Heart left ventricle (tissue), 16 donors: ENCODE measurements at regions not wholly inside any gene's neighbourhood (a gene's known extent, or its start where the extent isn't known, plus 50 kb on each side); places are given as distances from the start of the nearest gene placed in this dataset.

Experiments used
- ATAC-seq, 4 donors: fragments of 200-7000 bp; cut with Tn5 transposase; one replicate each; pipeline ENCODE4 v1.9.1; 2020 to 2022; ENCODE audit warnings: moderate library complexity in 4 of 4, mild to moderate bottlenecking in 3 of 4, moderate number of reproducible peaks in 1 of 4
- DNase-seq, 5 donors: peaks; one replicate each; pipeline ENCODE4 v3.0.0-alpha.2; 2020
- H3K27ac ChIP-seq, 12 donors: fragments of 200-600 bp; sonication (generic) in 4 of 12; one replicate each; pipeline versions ENCODE4 v1.5.0 to v1.8.0; 2016 to 2022; ENCODE audit warnings: mild to moderate bottlenecking in 2 of 12
- H3K27me3 ChIP-seq, 9 donors: fragments of 200-600 bp; sonication (generic) in 2 of 9; one replicate each; pipeline versions ENCODE4 v1.5.1 to v1.8.0; 2016 to 2022; ENCODE audit warnings: mild to moderate bottlenecking in 3 of 9
- H3K36me3 ChIP-seq, 9 donors: fragments of 200-600 bp; sonication (generic) in 2 of 9; one replicate each; pipeline versions ENCODE4 v1.5.0 to v1.8.0; 2018 to 2022; ENCODE audit warnings: mild to moderate bottlenecking in 2 of 9
- H3K4me1 ChIP-seq, 12 donors: fragments of 200-600 bp; sonication (generic) in 4 of 12; one replicate each; pipeline versions ENCODE4 v1.5.0 to v1.8.0; 2016 to 2022; ENCODE audit warnings: mild to moderate bottlenecking in 3 of 12
- H3K4me3 ChIP-seq, 12 donors: fragments of 200-600 bp; sonication (generic) in 4 of 12; one replicate each; pipeline versions ENCODE4 v1.5.0 to v1.8.0; 2017 to 2022; ENCODE audit warnings: mild to moderate bottlenecking in 9 of 12, moderate library complexity in 4 of 12
- H3K9me3 ChIP-seq, 12 donors: fragments of 200-600 bp; sonication (generic) in 4 of 12; one replicate each; pipeline versions ENCODE4 v1.5.0 to v1.8.0; 2016 to 2022; ENCODE audit warnings: mild to moderate bottlenecking in 1 of 12
- CTCF ChIP-seq, 12 donors: fragments of 200-600 bp; sonication (generic) in 4 of 12; IDR thresholded peaks; one replicate each; pipeline versions ENCODE4 v1.5.0 to v1.8.0; 2018 to 2022; ENCODE audit warnings: antibody characterized with exemption in 12 of 12, mild to moderate bottlenecking in 5 of 12
- POLR2A ChIP-seq, 2 donors: fragments of 450-650 bp; IDR thresholded peaks; one replicate each; pipeline ENCODE4 v1.6.1; 2017; ENCODE audit warnings: antibody characterized with exemption in 2 of 2, mild to moderate bottlenecking in 2 of 2, moderate library complexity in 2 of 2
- WGBS, 4 donors: extraction: QIAGEN DNeasy Blood & Tissue Kit in 2 of 4; methylation state at CpG; one replicate each; pipeline versions ENCODE4 v1.1.5 to v1.1.7; 2013 to 2018; 5-methylcytosine and 5-hydroxymethylcytosine counted together
- intact Hi-C, 10 donors: fragments of 100-400 bp; cut with DNase I; formaldehyde crosslinking; loops; one replicate each; pipeline versions ENCODE4 v1.11.1 to v1.14.2; 2022
- donor health status: ischemic (EF 13 %, LVEDD 7.1; RV severe dilation, severe dysfunction).
- donor health status: healthy with polysubstance abuse.
- donor health status: DM: no; HTN: yes; CAD: no.
- donor health status: DM: no; HTN: no; CAD: no.
- donor health status: ischemic (EF 25% LVEDD 6.9; RV normal size, moderate dysfunction).
- donor health status: ischemic (EF 25% LVEDD 5.7; RV mildly dilated, moderate dysfunction).
- donor health status: healthy.
- donor health status: DM: yes; HTN: yes; CAD: no.
- donor health status: ischemic (EF 35%, LVEDD 5.7; RV mildly dilated, moderate dysfunction).
- donor health status: nonischemic (EF 11% LVEDD 7.7; RV severe dilation, severe dysfunction).
- donor health status: DM: yes; HTN: yes; CAD: no.
- donor health status: PGD.
- donor health status: ischemic (EF 29% LVEDD 5.4; RV normal size, mild dysfunction).
- donor health status: nonischemic (EF 23%, LVEDD 6.1; RV moderate dilation, normal function).

- no peak for DNase-seq
- 62 to 70% (median 63%) methylated on average over 12 of the region's 12 CpGs for WGBS, 4 donors
- Histone ChIP-seq H3K4me1 (no peaks in the 10 kb centered on the region), H3K36me3 (no peaks in the 10 kb centered on the region), H3K9me3 (no peaks in the 10 kb centered on the region), H3K27me3 (peaks cover 0 to 12% (median 3%) of the 10 kb centered on the region in 9 donors), H3K4me3 (no peak overlapping the region), H3K27ac (no peak overlapping the region)
- no peak for TF ChIP-seq CTCF (IDR thresholded peaks at IDR 0.05)
- TF ChIP-seq POLR2A (IDR thresholded peaks at IDR 0.05) = no peak
- intact Hi-C loops = no loop called here
- peak in 1 of 4 donors; percentile 34 for ATAC-seq
These were observed 98.5 kb downstream of the TFAP2A start for GRCh38 chr6:10316373-10316721.

- peaks cover 0 to 11% (median 3%) of the 10 kb centered on the region in 9 donors for H3K27me3 ChIP-seq
- peak overlapping the region in 1 of 12 donors; percentile 4 for H3K27ac ChIP-seq
- H3K4me3 ChIP-seq = no peak overlapping the region
- TF ChIP-seq CTCF (IDR thresholded peaks at IDR 0.05) (no peak), POLR2A (IDR thresholded peaks at IDR 0.05) (no peak)
- no peaks in the 10 kb centered on the region for H3K4me1 ChIP-seq
- 59 to 67% (median 61%) methylated on average over 7 of the region's 7 CpGs for WGBS, 4 donors
- H3K9me3 ChIP-seq = no peaks in the 10 kb centered on the region
- H3K36me3 ChIP-seq = no peaks in the 10 kb centered on the region
- intact Hi-C loops = no loop called here
- no peak for DNase-seq
- no peak for ATAC-seq
These were observed 99.1 kb downstream of the TFAP2A start for GRCh38 chr6:10315658-10316372.

- WGBS, 4 donors = 47 to 49% (median 48%) methylated on average over 8 of the region's 8 CpGs
- intact Hi-C loops = no loop called here
- Histone ChIP-seq H3K4me3 (no peak overlapping the region), H3K36me3 (no peaks in the 10 kb centered on the region), H3K27me3 (peaks cover 0 to 9% (median 3%) of the 10 kb centered on the region in 9 donors), H3K4me1 (no peaks in the 10 kb centered on the region), H3K9me3 (no peaks in the 10 kb centered on the region), H3K27ac (no peak overlapping the region)
- ATAC-seq (no peak), DNase-seq (no peak)
- TF ChIP-seq CTCF (IDR thresholded peaks at IDR 0.05) = no peak
- no peak for TF ChIP-seq POLR2A (IDR thresholded peaks at IDR 0.05)
These were observed 99.8 kb downstream of the TFAP2A start for GRCh38 chr6:10315034-10315433.

GRCh38 chr6:10314163-10314955 is 100.5 kb downstream of the TFAP2A start:
- no peak for DNase-seq

More at GRCh38 chr6:10314163-10314955, 100.5 kb downstream of the TFAP2A start:
- no peaks in the 10 kb centered on the region for H3K9me3 ChIP-seq
- 71 to 80% (median 72%) methylated on average over 17 of the region's 17 CpGs for WGBS, 4 donors
- peaks cover 0 to 9% (median 3%) of the 10 kb centered on the region in 9 donors for H3K27me3 ChIP-seq
- TF ChIP-seq POLR2A (IDR thresholded peaks at IDR 0.05) (no peak), CTCF (IDR thresholded peaks at IDR 0.05) (no peak)
- no peak overlapping the region for H3K4me3 ChIP-seq
- intact Hi-C loops = no loop called here
- H3K4me1 ChIP-seq = no peaks in the 10 kb centered on the region
- H3K27ac ChIP-seq = no peak overlapping the region
- no peak for ATAC-seq
- no peaks in the 10 kb centered on the region for H3K36me3 ChIP-seq
